ENCODE measurements at regions not wholly inside any gene's neighbourhood (a gene's known extent, or its start where the extent isn't known, plus 50 kb on each side); places are given as distances from the start of the nearest gene placed in this dataset.
A peak's percentile ranks its signal among the peaks of the same experiment; 100 is the strongest.

DNA sequence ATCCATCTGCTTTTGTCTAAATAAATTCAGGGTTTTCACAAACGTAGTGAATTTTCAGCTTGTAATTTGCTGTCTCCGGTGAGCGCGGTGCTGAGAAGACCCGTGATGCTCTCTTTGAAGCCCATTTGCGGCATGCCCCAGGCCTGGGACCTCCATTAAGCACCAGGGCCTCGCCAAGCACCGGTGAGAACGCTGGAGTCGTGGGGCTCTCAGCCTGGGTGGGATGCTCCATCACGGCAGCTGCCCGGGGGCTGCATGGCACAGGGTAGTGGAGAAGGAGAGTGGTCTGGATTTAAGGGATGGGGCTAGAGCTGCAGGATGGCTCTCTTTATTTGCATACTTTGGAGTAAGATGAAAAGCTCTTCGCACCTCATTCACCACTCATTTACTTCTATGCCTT lies 248.7 kb downstream of the ABCC12 start:
- FAIRE-seq (no peak), DNase-seq (ENCODE audit: low read depth, low spot score) (no peak)
- H3K9me1 ChIP-seq (ENCODE audit: control insufficient read depth, extremely low read depth, insufficient read depth, low read length): no peaks in the 10 kb centered on the region
- dilution Hi-C loops (cut with MboI; ENCODE audit: extremely low pct_ligation_motif_present, low sequenced_read_pairs): no loop called here
- no peak overlapping the region for H3K4me2 ChIP-seq (ENCODE audit: control insufficient read depth, extremely low read depth, insufficient read depth, low read depth, low read length)
- no peak overlapping the region for H3K4me3 ChIP-seq (ENCODE audit: control insufficient read depth in 2 of 3, extremely low read depth in 1 of 3, insufficient read depth in 2 of 3, low read depth in 1 of 3, low read length in 3 of 3)
- peaks cover 23% of the 10 kb centered on the region for H3K4me1 ChIP-seq (ENCODE audit: control insufficient read depth, extremely low read depth, insufficient read depth, low read length)
- no peaks in the 10 kb centered on the region for H3K36me3 ChIP-seq (ENCODE audit: control insufficient read depth in 2 of 2, extremely low read depth in 1 of 2, insufficient read depth in 2 of 2, low read length in 2 of 2)
- H3K27me3 ChIP-seq (ENCODE audit: control insufficient read depth, extremely low read depth, insufficient read depth, low read length): no peaks in the 10 kb centered on the region
- H4K20me1 ChIP-seq (ENCODE audit: control insufficient read depth, extremely low read depth, insufficient read depth, low read length): no peaks in the 10 kb centered on the region
- no peaks in the 10 kb centered on the region for H3K79me2 ChIP-seq (ENCODE audit: control insufficient read depth, insufficient read depth, low read length)
- TF ChIP-seq, protein P1, sequence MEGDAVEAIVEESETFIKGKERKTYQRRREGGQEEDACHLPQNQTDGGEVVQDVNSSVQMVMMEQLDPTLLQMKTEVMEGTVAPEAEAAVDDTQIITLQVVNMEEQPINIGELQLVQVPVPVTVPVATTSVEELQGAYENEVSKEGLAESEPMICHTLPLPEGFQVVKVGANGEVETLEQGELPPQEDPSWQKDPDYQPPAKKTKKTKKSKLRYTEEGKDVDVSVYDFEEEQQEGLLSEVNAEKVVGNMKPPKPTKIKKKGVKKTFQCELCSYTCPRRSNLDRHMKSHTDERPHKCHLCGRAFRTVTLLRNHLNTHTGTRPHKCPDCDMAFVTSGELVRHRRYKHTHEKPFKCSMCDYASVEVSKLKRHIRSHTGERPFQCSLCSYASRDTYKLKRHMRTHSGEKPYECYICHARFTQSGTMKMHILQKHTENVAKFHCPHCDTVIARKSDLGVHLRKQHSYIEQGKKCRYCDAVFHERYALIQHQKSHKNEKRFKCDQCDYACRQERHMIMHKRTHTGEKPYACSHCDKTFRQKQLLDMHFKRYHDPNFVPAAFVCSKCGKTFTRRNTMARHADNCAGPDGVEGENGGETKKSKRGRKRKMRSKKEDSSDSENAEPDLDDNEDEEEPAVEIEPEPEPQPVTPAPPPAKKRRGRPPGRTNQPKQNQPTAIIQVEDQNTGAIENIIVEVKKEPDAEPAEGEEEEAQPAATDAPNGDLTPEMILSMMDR (optimal IDR thresholded peaks at IDR 0.05 in 1 of 3, IDR thresholded peaks at IDR 0.05 in 1 of 3, conservative IDR thresholded peaks at IDR 0.05 in 1 of 3; ENCODE audit: extremely low read depth in 1 of 3, insufficient read depth in 2 of 3, low read length in 3 of 3): no peak
- no peak overlapping the region for H2AFZ ChIP-seq (ENCODE audit: control insufficient read depth, low read length)
- H3K27ac ChIP-seq (ENCODE audit: control insufficient read depth, insufficient read depth, low read length): no peak overlapping the region
- H3K9me3 ChIP-seq (ENCODE audit: control insufficient read depth, low read depth, low read length): no peaks in the 10 kb centered on the region
- no peak overlapping the region for H3K9ac ChIP-seq (ENCODE audit: control insufficient read depth, extremely low read depth, insufficient read depth, low read length)

DNA sequence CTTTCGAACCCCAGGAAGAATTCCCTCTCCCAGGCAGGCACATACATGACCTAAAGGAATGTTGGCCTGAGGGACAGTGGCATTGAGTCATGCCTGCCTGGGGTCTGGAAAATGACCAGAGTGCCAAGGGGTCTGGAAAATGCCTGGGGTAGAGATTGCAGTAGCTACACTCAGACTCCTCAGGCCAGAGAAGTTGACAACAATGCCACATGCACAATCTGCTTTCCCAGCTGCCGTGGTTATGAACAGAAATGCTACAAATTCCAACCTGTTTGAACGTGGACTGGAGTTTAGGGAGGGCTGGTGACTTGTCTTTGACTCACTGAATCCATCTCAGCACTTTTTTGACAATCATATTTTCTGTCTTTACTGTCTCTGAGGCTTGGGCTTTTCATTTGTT lies 250.0 kb downstream of the ABCC12 start:
- H3K79me2 ChIP-seq (ENCODE audit: control insufficient read depth, insufficient read depth, low read length): no peaks in the 10 kb centered on the region
- dilution Hi-C loops (cut with MboI; ENCODE audit: extremely low pct_ligation_motif_present, low sequenced_read_pairs): no loop called here
- peak; percentile 98 for FAIRE-seq
- H3K9me3 ChIP-seq (ENCODE audit: control insufficient read depth, low read depth, low read length): no peaks in the 10 kb centered on the region
- H3K9ac ChIP-seq (ENCODE audit: control insufficient read depth, extremely low read depth, insufficient read depth, low read length): peak overlapping the region; percentile 2
- H3K4me2 ChIP-seq (ENCODE audit: control insufficient read depth, extremely low read depth, insufficient read depth, low read depth, low read length): peak overlapping the region; percentile 58
- H3K4me3 ChIP-seq (ENCODE audit: control insufficient read depth in 2 of 3, extremely low read depth in 1 of 3, insufficient read depth in 2 of 3, low read depth in 1 of 3, low read length in 3 of 3): no peak overlapping the region
- H3K36me3 ChIP-seq (ENCODE audit: control insufficient read depth in 2 of 2, extremely low read depth in 1 of 2, insufficient read depth in 2 of 2, low read length in 2 of 2): no peaks in the 10 kb centered on the region
- H3K27me3 ChIP-seq (ENCODE audit: control insufficient read depth, extremely low read depth, insufficient read depth, low read length): no peaks in the 10 kb centered on the region
- TF ChIP-seq, protein P1 (optimal IDR thresholded peaks at IDR 0.05 in 1 of 3, IDR thresholded peaks at IDR 0.05 in 1 of 3, conservative IDR thresholded peaks at IDR 0.05 in 1 of 3; ENCODE audit: extremely low read depth in 1 of 3, insufficient read depth in 2 of 3, low read length in 3 of 3): no peak
- no peak for TF ChIP-seq EZH2 (IDR thresholded peaks at IDR 0.05; ENCODE audit: low read length)
- peak overlapping the region; percentile 41 for H3K27ac ChIP-seq (ENCODE audit: control insufficient read depth, insufficient read depth, low read length)
- H4K20me1 ChIP-seq (ENCODE audit: control insufficient read depth, extremely low read depth, insufficient read depth, low read length): no peaks in the 10 kb centered on the region
- peaks cover 23% of the 10 kb centered on the region for H3K4me1 ChIP-seq (ENCODE audit: control insufficient read depth, extremely low read depth, insufficient read depth, low read length)
- H3K9me1 ChIP-seq (ENCODE audit: control insufficient read depth, extremely low read depth, insufficient read depth, low read length): no peaks in the 10 kb centered on the region
- DNase-seq (ENCODE audit: low read depth, low spot score): peak; percentile 69
- H2AFZ ChIP-seq (ENCODE audit: control insufficient read depth, low read length): no peak overlapping the region
